SK-N-SH (cell line): ENCODE measurements at regions not wholly inside any gene's neighbourhood (a gene's known extent, or its start where the extent isn't known, plus 50 kb on each side); places are given as distances from the start of the nearest gene placed in this dataset.

Experiments used
- CTCF ChIA-PET: fragments of 300-600, 350-600 bp; formaldehyde crosslinking; extraction: SDS; loops from one replicate; lab custom pipeline; 2021; lab: Yijun Ruan, JAX
- POLR2A ChIA-PET: fragments of 350-600 bp; sonication (Branson Sonifier 250); formaldehyde crosslinking; extraction: SDS; loops from one replicate; lab custom pipeline; 2020; ENCODE audit warnings: antibody characterized with exemption, inconsistent platforms; lab: Yijun Ruan, JAX
- DNase-seq: peaks from one replicate; pipeline ENCODE4 v3.0.0; 2012
- H2AFZ ChIP-seq: fragments of 200-600 bp; sonication (generic); 2 replicates; pipeline ENCODE4 v1.8.1; 2016; ENCODE audit warnings: antibody characterized with exemption, mild to moderate bottlenecking, low read depth
- H3F3A ChIP-seq: fragments of 200-600 bp; sonication (generic); replicated peaks from 2 replicates; pipeline ENCODE3; 2016; ENCODE audit warnings: antibody characterized with exemption, mild to moderate bottlenecking; ENCODE audit not compliant: insufficient read depth
- H3K27ac ChIP-seq, 2 experiments: fragments of 200-500 bp in 1 of 2; fragments of 200-600 bp in 1 of 2; sonication (Bioruptor generic) in 1 of 2; sonication (generic), shearing (Covaris generic) in 1 of 2; 2 replicates each; pipeline versions ENCODE4 v1.5.1 to v1.6.1; 2014 to 2016; ENCODE audit warnings: low read depth in 2 of 2, inconsistent platforms in 1 of 2, low read length in 1 of 2, mild to moderate bottlenecking in 1 of 2, mixed read lengths in 1 of 2
- H3K27me3 ChIP-seq: fragments of 200-600 bp; sonication (generic), shearing (Covaris generic); 2 replicates; pipeline ENCODE4 v1.6.1; 2016; ENCODE audit warnings: mixed run types; ENCODE audit not compliant: insufficient read depth
- H3K36me3 ChIP-seq, 2 experiments: fragments of 200-500 bp in 1 of 2; fragments of 200-600 bp in 1 of 2; sonication (Bioruptor generic) in 1 of 2; sonication (generic) in 1 of 2; replicated peaks in 1 of 2; 2 replicates each; pipeline versions ENCODE3 to v1.5.1; 2014 to 2016; ENCODE audit warnings: low read length in 1 of 2, mild to moderate bottlenecking in 1 of 2; ENCODE audit not compliant: insufficient read depth in 2 of 2, control insufficient read depth in 1 of 2
- H3K4me1 ChIP-seq, 2 experiments: fragments of 200-500 bp in 1 of 2; fragments of 200-600 bp in 1 of 2; sonication (Bioruptor generic) in 1 of 2; sonication (generic), shearing (Covaris generic) in 1 of 2; 2 replicates each; pipeline versions ENCODE4 v1.5.1 to v1.6.1; 2014 to 2016; ENCODE audit warnings: low read depth in 1 of 2, low read length in 1 of 2, mixed run types in 1 of 2; ENCODE audit not compliant: insufficient read depth in 2 of 2, control insufficient read depth in 1 of 2
- H3K4me2 ChIP-seq: fragments of 200-600 bp; sonication (generic), shearing (Covaris generic); 2 replicates; pipeline ENCODE4 v1.6.1; 2017; ENCODE audit warnings: mixed run types
- H3K4me3 ChIP-seq, 2 experiments: fragments of 200-500 bp in 1 of 2; fragments of 200-600 bp in 1 of 2; sonication (Bioruptor generic) in 1 of 2; sonication (generic), shearing (Covaris generic) in 1 of 2; 2 replicates each; pipeline versions ENCODE4 v1.5.1 to v1.8.1; 2014 to 2016; ENCODE audit warnings: low read depth in 2 of 2, inconsistent platforms in 1 of 2, low read length in 1 of 2, mild to moderate bottlenecking in 1 of 2, mixed read lengths in 1 of 2, moderate library complexity in 1 of 2
- H3K79me2 ChIP-seq: fragments of 200-600 bp; sonication (generic); 2 replicates; pipeline ENCODE4 v1.8.1; 2017; ENCODE audit warnings: mild to moderate bottlenecking; ENCODE audit not compliant: insufficient read depth
- H3K9ac ChIP-seq: fragments of 200-600 bp; sonication (generic); 2 replicates; pipeline ENCODE4 v1.6.1; 2017; ENCODE audit warnings: mixed run types
- H3K9me2 ChIP-seq: fragments of 200-600 bp; sonication (generic); 2 replicates; pipeline ENCODE4 v1.6.1; 2017; ENCODE audit warnings: mixed run types
- H3K9me3 ChIP-seq: fragments of 200-600 bp; sonication (generic); 2 replicates; pipeline ENCODE4 v1.6.1; 2017; ENCODE audit warnings: mixed run types, mild to moderate bottlenecking, moderate library complexity
- H4K20me1 ChIP-seq: fragments of 200-600 bp; sonication (generic); 2 replicates; pipeline ENCODE4 v1.6.1; 2017; ENCODE audit warnings: mild to moderate bottlenecking, mixed run types; ENCODE audit not compliant: insufficient read depth
- EP300 ChIP-seq, 2 experiments: IDR thresholded peaks; 2 replicates each; pipeline versions ENCODE4 v1.4.0 to v1.6.1; 2012; ENCODE audit warnings: borderline replicate concordance in 1 of 2, low read depth in 1 of 2, low read length in 1 of 2
- EZH2phosphoT487 ChIP-seq: fragments of 200-600 bp; sonication (generic); IDR thresholded peaks from 2 replicates; pipeline ENCODE4 v1.6.1; 2017; ENCODE audit warnings: low read depth, mixed run types, mild to moderate bottlenecking, antibody characterized with exemption, moderate library complexity, borderline replicate concordance
- FOXJ3 ChIP-seq: sonication (generic); formaldehyde crosslinking; IDR thresholded peaks from 2 replicates; pipeline ENCODE4 v1.5.1; 2020; ENCODE audit warnings: mild to moderate bottlenecking, missing genetic modification reagents
- FOXM1 ChIP-seq: IDR thresholded peaks from 2 replicates; pipeline ENCODE4 v1.4.0; 2012; ENCODE audit warnings: low read depth, mild to moderate bottlenecking
- GABPA ChIP-seq: IDR thresholded peaks from 2 replicates; pipeline ENCODE4 v1.4.0; 2012; ENCODE audit warnings: low read depth, mild to moderate bottlenecking
- MAX ChIP-seq: IDR thresholded peaks from 2 replicates; pipeline ENCODE4 v1.4.0; 2012; ENCODE audit warnings: low read depth
- MXI1 ChIP-seq: IDR thresholded peaks from 2 replicates; pipeline ENCODE4 v1.6.1; 2012; ENCODE audit warnings: mild to moderate bottlenecking, low read depth, low read length, improper control_type of control experiment
- NFIC ChIP-seq: IDR thresholded peaks from 2 replicates; pipeline ENCODE4 v1.4.0; 2012; ENCODE audit warnings: borderline replicate concordance
- NRF1 ChIP-seq: IDR thresholded peaks from 2 replicates; pipeline ENCODE4 v1.6.1; 2012; ENCODE audit warnings: low read depth, mild to moderate bottlenecking, low read length
- POLR2AphosphoS5 ChIP-seq: IDR thresholded peaks from 2 replicates; pipeline ENCODE4 v1.6.1; 2012; ENCODE audit warnings: low read depth, low read length
- RAD21 ChIP-seq: IDR thresholded peaks from 2 replicates; pipeline ENCODE4 v1.6.1; 2012; ENCODE audit warnings: mild to moderate bottlenecking, low read length
- RCOR1 ChIP-seq: fragments of 150-350 bp; IDR thresholded peaks from 2 replicates; pipeline ENCODE4 v1.6.1; 2017; ENCODE audit warnings: antibody characterized with exemption, low read length
- RXRA ChIP-seq: IDR thresholded peaks from 2 replicates; pipeline ENCODE4 v1.4.0; 2012; ENCODE audit warnings: low read depth, mild to moderate bottlenecking, borderline replicate concordance
- TAF1 ChIP-seq: IDR thresholded peaks from 2 replicates; pipeline ENCODE4 v1.6.1; 2012; ENCODE audit warnings: low read depth, mild to moderate bottlenecking, low read length, moderate library complexity, borderline replicate concordance
- TCF12 ChIP-seq: IDR thresholded peaks from 2 replicates; pipeline ENCODE4 v1.4.0; 2012
- TEAD4 ChIP-seq: IDR thresholded peaks from 2 replicates; pipeline ENCODE4 v1.4.0; 2012; ENCODE audit warnings: mild to moderate bottlenecking, borderline replicate concordance; ENCODE audit not compliant: insufficient read depth
- USF1 ChIP-seq: IDR thresholded peaks from 2 replicates; pipeline ENCODE4 v1.4.0; 2012; ENCODE audit warnings: low read depth, borderline replicate concordance
- whole genome bisulfite sequencing: methylation state at CpG from one replicate; pipeline ENCODE4 v1.1.6; 2017; ENCODE audit warnings: low lambda C conversion rate; 5-methylcytosine and 5-hydroxymethylcytosine counted together
- TF ChIP-seq, protein P1 (sequence below): IDR thresholded peaks from 2 replicates; pipeline ENCODE4 v1.4.0; 2012; ENCODE audit warnings: low read depth, borderline replicate concordance
- TF ChIP-seq, protein P2 (sequence below): fragments of 150-350 bp; IDR thresholded peaks from 2 replicates; pipeline ENCODE4 v1.6.1; 2016; ENCODE audit warnings: mild to moderate bottlenecking, low read depth, low read length
- TF ChIP-seq, protein P3 (sequence below): fragments of 200-600 bp; sonication (generic); IDR thresholded peaks from 2 replicates; pipeline ENCODE4 v1.6.1; 2017; ENCODE audit warnings: antibody characterized with exemption, mild to moderate bottlenecking, moderate library complexity

DNA sequence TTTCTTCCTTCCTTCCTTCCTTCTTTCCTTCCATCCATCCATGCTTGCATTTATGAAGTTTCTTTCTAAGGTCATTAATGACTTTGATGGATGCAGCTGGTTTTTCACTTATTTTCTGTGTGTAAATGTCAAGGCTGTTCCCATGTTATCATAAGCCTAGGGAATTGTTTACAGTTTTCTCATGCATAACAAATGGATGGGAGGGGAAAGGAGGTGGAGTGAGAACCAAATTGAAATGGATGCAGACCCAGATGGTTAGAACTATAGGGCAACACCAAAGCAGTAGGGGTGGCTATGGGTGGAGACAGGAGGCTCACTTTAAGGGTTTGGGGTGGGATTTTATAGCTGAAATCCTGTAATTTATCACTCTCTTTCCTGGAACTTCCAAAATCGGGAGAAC is 146.2 kb downstream of the TPH2 start:
- CTCF ChIA-PET: no interaction called here
- TF ChIP-seq FOXM1 (no peak), MAX (no peak), NFIC (no peak), POLR2AphosphoS5 (no peak), NRF1 (no peak), EP300 (IDR thresholded peaks at IDR 0.05; ENCODE audit: borderline replicate concordance in 1 of 2, low read depth in 1 of 2, low read length in 1 of 2) (no peak), TAF1 (no peak), TEAD4 (no peak), FOXJ3 (no peak), EZH2phosphoT487 (no peak), RCOR1 (no peak), RAD21 (no peak), TCF12 (no peak), USF1 (no peak), RXRA (no peak), GABPA (no peak), MXI1 (no peak)
- TF ChIP-seq, protein P1, sequence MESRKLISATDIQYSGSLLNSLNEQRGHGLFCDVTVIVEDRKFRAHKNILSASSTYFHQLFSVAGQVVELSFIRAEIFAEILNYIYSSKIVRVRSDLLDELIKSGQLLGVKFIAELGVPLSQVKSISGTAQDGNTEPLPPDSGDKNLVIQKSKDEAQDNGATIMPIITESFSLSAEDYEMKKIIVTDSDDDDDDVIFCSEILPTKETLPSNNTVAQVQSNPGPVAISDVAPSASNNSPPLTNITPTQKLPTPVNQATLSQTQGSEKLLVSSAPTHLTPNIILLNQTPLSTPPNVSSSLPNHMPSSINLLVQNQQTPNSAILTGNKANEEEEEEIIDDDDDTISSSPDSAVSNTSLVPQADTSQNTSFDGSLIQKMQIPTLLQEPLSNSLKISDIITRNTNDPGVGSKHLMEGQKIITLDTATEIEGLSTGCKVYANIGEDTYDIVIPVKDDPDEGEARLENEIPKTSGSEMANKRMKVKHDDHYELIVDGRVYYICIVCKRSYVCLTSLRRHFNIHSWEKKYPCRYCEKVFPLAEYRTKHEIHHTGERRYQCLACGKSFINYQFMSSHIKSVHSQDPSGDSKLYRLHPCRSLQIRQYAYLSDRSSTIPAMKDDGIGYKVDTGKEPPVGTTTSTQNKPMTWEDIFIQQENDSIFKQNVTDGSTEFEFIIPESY: no peak
- TF ChIP-seq, protein P2, sequence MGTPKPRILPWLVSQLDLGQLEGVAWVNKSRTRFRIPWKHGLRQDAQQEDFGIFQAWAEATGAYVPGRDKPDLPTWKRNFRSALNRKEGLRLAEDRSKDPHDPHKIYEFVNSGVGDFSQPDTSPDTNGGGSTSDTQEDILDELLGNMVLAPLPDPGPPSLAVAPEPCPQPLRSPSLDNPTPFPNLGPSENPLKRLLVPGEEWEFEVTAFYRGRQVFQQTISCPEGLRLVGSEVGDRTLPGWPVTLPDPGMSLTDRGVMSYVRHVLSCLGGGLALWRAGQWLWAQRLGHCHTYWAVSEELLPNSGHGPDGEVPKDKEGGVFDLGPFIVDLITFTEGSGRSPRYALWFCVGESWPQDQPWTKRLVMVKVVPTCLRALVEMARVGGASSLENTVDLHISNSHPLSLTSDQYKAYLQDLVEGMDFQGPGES: no peak
- TF ChIP-seq, protein P3, sequence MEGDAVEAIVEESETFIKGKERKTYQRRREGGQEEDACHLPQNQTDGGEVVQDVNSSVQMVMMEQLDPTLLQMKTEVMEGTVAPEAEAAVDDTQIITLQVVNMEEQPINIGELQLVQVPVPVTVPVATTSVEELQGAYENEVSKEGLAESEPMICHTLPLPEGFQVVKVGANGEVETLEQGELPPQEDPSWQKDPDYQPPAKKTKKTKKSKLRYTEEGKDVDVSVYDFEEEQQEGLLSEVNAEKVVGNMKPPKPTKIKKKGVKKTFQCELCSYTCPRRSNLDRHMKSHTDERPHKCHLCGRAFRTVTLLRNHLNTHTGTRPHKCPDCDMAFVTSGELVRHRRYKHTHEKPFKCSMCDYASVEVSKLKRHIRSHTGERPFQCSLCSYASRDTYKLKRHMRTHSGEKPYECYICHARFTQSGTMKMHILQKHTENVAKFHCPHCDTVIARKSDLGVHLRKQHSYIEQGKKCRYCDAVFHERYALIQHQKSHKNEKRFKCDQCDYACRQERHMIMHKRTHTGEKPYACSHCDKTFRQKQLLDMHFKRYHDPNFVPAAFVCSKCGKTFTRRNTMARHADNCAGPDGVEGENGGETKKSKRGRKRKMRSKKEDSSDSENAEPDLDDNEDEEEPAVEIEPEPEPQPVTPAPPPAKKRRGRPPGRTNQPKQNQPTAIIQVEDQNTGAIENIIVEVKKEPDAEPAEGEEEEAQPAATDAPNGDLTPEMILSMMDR: no peak
- TF ChIP-seq, all 33 proteins: peak for 0
- no peak overlapping the region for H3K9ac ChIP-seq
- 0% methylated on average over 1 of the region's 1 CpG for WGBS
- no peaks in the 10 kb centered on the region for H3K79me2 ChIP-seq
- no peaks in the 10 kb centered on the region for H3K9me2 ChIP-seq
- no peaks in the 10 kb centered on the region for H3K9me3 ChIP-seq
- H3K4me1 ChIP-seq: no peaks in the 10 kb centered on the region; a peak in 1 of 4 replicates
- H3K27me3 ChIP-seq: no peaks in the 10 kb centered on the region
- no peaks in the 10 kb centered on the region for H3K36me3 ChIP-seq
- H3K27ac ChIP-seq: no peak overlapping the region
- POLR2A ChIA-PET: no interaction called here
- H2AFZ ChIP-seq: no peak overlapping the region
- H4K20me1 ChIP-seq: no peaks in the 10 kb centered on the region
- H3K4me3 ChIP-seq: no peak overlapping the region
- H3K4me2 ChIP-seq: no peak overlapping the region
- no peak for DNase-seq
- no peaks in the 10 kb centered on the region for H3F3A ChIP-seq
